Esophagus squamous epithelium (tissue), 5 donors: ENCODE measurements at regions not wholly inside any gene's neighbourhood (a gene's known extent, or its start where the extent isn't known, plus 50 kb on each side); places are given as distances from the start of the nearest gene placed in this dataset.

Source experiments
- DNase-seq: peaks from one replicate; lab custom pipeline; 2025; lab: John Stamatoyannopoulos, UW
- H3K27ac ChIP-seq, 4 donors: fragments of 200-600 bp; sonication (generic); one replicate each; pipeline ENCODE4 v1.5.1; 2016 to 2019; ENCODE audit warnings: mild to moderate bottlenecking in 1 of 4
- H3K27me3 ChIP-seq, 4 donors: fragments of 200-600 bp; sonication (generic); 1 replicate in 3 of 4; 2 replicates in 1 of 4; pipeline versions ENCODE4 v1.5.1 to v1.6.0; 2017 to 2021; ENCODE audit warnings: antibody characterized with exemption in 1 of 4
- H3K36me3 ChIP-seq, 3 donors: fragments of 200-600 bp; sonication (generic); one replicate each; pipeline ENCODE4 v1.5.1; 2016 to 2019
- H3K4me1 ChIP-seq, 3 donors: fragments of 200-600 bp; sonication (generic); one replicate each; pipeline ENCODE4 v1.5.1; 2017 to 2019
- H3K4me3 ChIP-seq, 4 donors: fragments of 200-600 bp; sonication (generic); 1 replicate in 3 of 4; 2 replicates in 1 of 4; pipeline ENCODE4 v1.5.1; 2016 to 2019; ENCODE audit warnings: mild to moderate bottlenecking in 2 of 4, moderate library complexity in 1 of 4
- H3K9me3 ChIP-seq, 3 donors: fragments of 200-600 bp; sonication (generic); one replicate each; pipeline ENCODE4 v1.5.1; 2016 to 2019
- CTCF ChIP-seq, 6 experiments: fragments of 450-650 bp in 4 of 6; fragments of 200-600 bp in 2 of 6; sonication (generic) in 2 of 6; IDR thresholded peaks; one replicate each; pipeline ENCODE4 v1.5.1; 2016 to 2019; ENCODE audit warnings: antibody characterized with exemption in 6 of 6, mild to moderate bottlenecking in 4 of 6, moderate library complexity in 4 of 6
- POLR2A ChIP-seq, 4 donors: fragments of 450-650 bp; IDR thresholded peaks; one replicate each; pipeline ENCODE4 v1.6.1; 2017; ENCODE audit warnings: antibody characterized with exemption in 4 of 4, mild to moderate bottlenecking in 4 of 4, moderate library complexity in 3 of 4
- WGBS, 2 donors: methylation state at CpG; one replicate each; pipeline ENCODE4 v1.1.5; 2018; 5-methylcytosine and 5-hydroxymethylcytosine counted together
- intact Hi-C: fragments of 100-400 bp; cut with DNase I; formaldehyde crosslinking; loops from one replicate; pipeline ENCODE4 v1.15.0; 2022
- donor health status: DM: yes; HTN: yes; CAD: no.

GRCh38 chr10:77710759-77711682, 73.4 kb upstream of the KCNMA1 start:
- Histone ChIP-seq H3K9me3 (no peaks in the 10 kb centered on the region), H3K4me3 (peak overlapping the region; percentile 22 to 66 (median 43)), H3K27me3 (peaks cover 0 to 65% (median 0%) of the 10 kb centered on the region in 4 donors), H3K27ac (no peak overlapping the region), H3K4me1 (peaks cover 0 to 13% (median 7%) of the 10 kb centered on the region in 3 donors), H3K36me3 (no peaks in the 10 kb centered on the region)
- no peak for DNase-seq
- 38 to 42% methylated on average over 6 to 7 of the region's 51 CpGs for WGBS, 2 donors
- TF ChIP-seq CTCF (IDR thresholded peaks at IDR 0.05) (peak; percentile 79 to 97 (median 90)), POLR2A (IDR thresholded peaks at IDR 0.05) (no peak)
- intact Hi-C loops = no loop called here

DNA sequence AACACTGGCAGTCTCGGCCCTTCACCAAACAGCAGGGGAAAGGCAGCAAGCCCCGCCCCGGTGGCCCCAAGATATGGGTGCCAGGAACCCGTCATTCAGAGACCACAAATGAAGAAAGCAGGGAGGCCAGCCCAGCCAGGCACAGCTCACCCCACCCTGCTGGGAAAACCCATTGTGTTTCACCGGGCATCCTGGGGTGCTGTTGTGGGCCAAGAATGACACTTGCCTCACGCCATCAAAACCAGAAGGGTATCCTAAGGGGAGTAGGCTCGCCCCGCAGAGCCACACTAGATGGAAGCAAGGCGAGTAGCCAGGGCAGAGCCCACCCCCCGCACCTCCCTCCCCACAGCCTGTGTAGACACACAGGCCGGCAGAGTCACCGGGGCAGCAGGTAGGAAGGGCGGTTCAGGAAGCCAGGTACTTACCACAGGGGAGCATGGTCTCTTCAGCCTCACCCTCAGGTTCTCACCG, 72.5 kb upstream of the KCNMA1 start:
- 44 to 100% methylated on average over 1 to 6 of the region's 14 CpGs for WGBS, 2 donors

DNA sequence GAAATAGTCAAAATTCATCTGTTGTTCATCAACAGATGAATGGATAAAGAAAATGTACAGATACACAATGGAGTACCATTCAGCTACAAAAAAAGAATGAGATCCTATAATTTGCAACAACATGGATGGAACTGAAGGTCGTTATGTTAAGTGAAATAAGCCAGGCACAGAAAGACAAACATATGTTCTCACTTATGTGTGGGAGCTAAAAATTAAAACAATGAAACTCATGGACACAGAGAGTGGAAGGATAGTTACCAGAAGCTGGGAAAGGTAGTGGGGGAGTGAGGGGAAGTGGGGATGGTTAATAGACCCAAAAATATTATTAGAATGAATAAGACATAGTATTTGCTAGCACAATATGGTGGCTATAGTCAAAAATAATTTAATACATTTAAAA, 70.0 kb upstream of the KCNMA1 start:
- Histone ChIP-seq H3K4me3 (no peak overlapping the region), H3K27me3 (peaks cover 0 to 40% (median 0%) of the 10 kb centered on the region in 4 donors), H3K9me3 (no peaks in the 10 kb centered on the region), H3K36me3 (no peaks in the 10 kb centered on the region), H3K27ac (no peak overlapping the region), H3K4me1 (peaks cover 0 to 13% (median 7%) of the 10 kb centered on the region in 3 donors)
- intact Hi-C loops = no loop called here
- DNase-seq = no peak
- TF ChIP-seq POLR2A (IDR thresholded peaks at IDR 0.05) (no peak), CTCF (IDR thresholded peaks at IDR 0.05) (no peak)
- 43 to 50% methylated on average over 1 of the region's 1 CpG for WGBS, 2 donors

More for the DNA sequence above, 72.5 kb upstream of the KCNMA1 start:
- peaks cover 0 to 13% (median 7%) of the 10 kb centered on the region in 3 donors for H3K4me1 ChIP-seq
- no peak overlapping the region for H3K27ac ChIP-seq
- H3K27me3 ChIP-seq = peaks cover 0 to 64% (median 0%) of the 10 kb centered on the region in 4 donors
- no peaks in the 10 kb centered on the region for H3K9me3 ChIP-seq
- no peak for DNase-seq
- no peak for TF ChIP-seq CTCF (IDR thresholded peaks at IDR 0.05)
- TF ChIP-seq POLR2A (IDR thresholded peaks at IDR 0.05) = no peak
- no peaks in the 10 kb centered on the region for H3K36me3 ChIP-seq
- intact Hi-C loops = no loop called here
- no peak overlapping the region for H3K4me3 ChIP-seq

- Histone ChIP-seq H3K4me3 (no peak overlapping the region), H3K27me3 (no peaks in the 10 kb centered on the region), H3K4me1 (no peaks in the 10 kb centered on the region), H3K9me3 (no peaks in the 10 kb centered on the region), H3K36me3 (no peaks in the 10 kb centered on the region), H3K27ac (no peak overlapping the region)
- WGBS, 2 donors = 34 to 41% methylated on average over 2 to 3 of the region's 3 CpGs
- intact Hi-C loops = no loop called here
- no peak for DNase-seq
- TF ChIP-seq POLR2A (IDR thresholded peaks at IDR 0.05) (no peak), CTCF (IDR thresholded peaks at IDR 0.05) (no peak)
These were observed 64.6 kb upstream of the KCNMA1 start for GRCh38 chr10:77702166-77702565.

DNA sequence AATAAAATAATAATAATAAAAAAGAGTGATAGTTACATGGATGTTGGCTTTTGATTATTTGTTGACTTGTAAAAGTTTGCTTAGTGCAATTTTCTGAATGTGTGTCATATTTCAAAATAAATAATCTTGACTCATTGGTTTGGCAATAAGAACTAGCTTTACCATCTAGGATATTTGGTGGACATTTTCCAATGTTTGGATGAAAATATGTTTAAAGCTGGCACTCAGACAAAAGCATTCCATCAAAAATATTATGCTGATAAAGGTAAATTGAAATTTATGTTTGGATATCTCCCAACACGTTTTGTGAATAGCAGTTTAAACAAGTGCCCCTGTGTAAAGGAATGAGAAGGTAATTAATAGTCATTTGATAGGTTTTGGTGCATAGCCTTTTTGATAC, 62.5 kb upstream of the KCNMA1 start:
- Histone ChIP-seq H3K4me3 (no peak overlapping the region), H3K9me3 (no peaks in the 10 kb centered on the region), H3K36me3 (no peaks in the 10 kb centered on the region), H3K27me3 (no peaks in the 10 kb centered on the region), H3K4me1 (no peaks in the 10 kb centered on the region), H3K27ac (no peak overlapping the region)
- intact Hi-C loops = no loop called here
- WGBS, 2 donors = 4 to 41% methylated on average over 1 of the region's 1 CpG
- TF ChIP-seq POLR2A (IDR thresholded peaks at IDR 0.05) = no peak
- no peak for TF ChIP-seq CTCF (IDR thresholded peaks at IDR 0.05)
- DNase-seq = no peak
